Endothelial cell of hepatic sinusoid (primary cell): ENCODE measurements at regions not wholly inside any gene's neighbourhood (a gene's known extent, or its start where the extent isn't known, plus 50 kb on each side); places are given as distances from the start of the nearest gene placed in this dataset.

Experiments
- in situ Hi-C: cut with HindIII; loops from 2 replicates; pipeline ENCODE4 v1.10.0; 2017; ENCODE audit warnings: low sequenced_read_pairs

GRCh38 chr3:106773795-106774194 is 603.4 kb upstream of the CCDC54 start:
- in situ Hi-C loops = no loop called here

- in situ Hi-C loops = no loop called here
Observed at GRCh38 chr3:106783231-106783630, 594.0 kb upstream of the CCDC54 start.

DNA sequence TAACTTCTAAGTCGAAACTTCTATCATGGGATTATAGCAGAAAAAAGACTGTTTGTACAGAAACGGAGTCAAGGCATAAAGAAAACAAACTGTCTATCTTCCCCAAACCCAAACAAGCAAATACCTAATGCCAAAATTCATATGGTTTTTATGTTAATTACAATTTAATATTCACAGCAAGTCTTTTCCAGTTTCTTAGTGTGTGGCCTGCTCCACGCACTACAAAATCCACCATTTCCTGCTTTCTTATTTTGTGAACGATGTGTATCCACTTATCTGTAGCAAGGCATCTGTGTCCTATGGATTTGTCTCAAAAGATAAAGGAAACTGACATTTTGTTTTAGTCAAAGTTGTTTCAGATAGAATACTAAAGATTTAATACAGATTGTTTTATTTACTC is 588.0 kb upstream of the CCDC54 start:
- in situ Hi-C loops = no loop called here

GRCh38 chr3:106792716-106793115 is 584.5 kb upstream of the CCDC54 start:
- in situ Hi-C loops = no loop called here

GRCh38 chr3:106794442-106794841 is 582.8 kb upstream of the CCDC54 start:
- in situ Hi-C loops = no loop called here

DNA sequence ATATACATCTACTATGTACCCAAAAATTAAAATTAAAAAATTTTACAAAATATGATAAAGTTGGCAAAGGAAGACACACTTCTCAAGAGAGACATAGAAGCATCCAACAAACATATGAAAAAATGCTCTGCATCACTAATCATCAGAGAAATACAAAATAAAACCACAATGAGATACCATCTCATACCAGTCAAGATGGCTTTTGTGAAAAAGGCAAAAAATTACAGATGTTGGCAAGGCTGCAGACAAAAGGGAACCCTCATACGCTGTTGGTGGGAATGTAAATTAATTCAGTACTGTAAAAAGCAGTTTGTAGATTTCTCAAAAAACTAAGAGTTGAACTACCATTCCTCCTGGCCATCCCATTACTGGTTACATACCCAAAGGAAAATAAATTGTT is 581.7 kb upstream of the CCDC54 start:
- in situ Hi-C loops = no loop called here

DNA sequence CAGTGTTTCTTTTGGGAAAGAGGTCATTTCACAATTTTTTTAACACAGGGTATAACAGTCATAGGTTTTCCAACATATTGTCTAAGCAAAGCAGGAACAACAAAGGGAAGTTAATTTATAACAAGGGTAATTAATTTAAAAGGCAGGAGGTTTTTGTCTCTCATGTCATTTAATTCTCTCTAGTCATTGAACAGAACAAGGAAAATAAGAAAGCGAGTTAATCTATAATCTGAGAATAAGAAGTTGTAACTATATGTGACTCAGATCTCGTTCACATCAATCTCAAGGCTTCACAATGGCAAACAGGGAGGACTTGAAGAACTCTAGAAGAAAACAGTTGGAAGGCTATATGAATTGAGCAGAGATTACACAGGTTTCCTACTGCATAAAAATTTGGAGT is 579.8 kb upstream of the CCDC54 start:
- in situ Hi-C loops = no loop called here

DNA sequence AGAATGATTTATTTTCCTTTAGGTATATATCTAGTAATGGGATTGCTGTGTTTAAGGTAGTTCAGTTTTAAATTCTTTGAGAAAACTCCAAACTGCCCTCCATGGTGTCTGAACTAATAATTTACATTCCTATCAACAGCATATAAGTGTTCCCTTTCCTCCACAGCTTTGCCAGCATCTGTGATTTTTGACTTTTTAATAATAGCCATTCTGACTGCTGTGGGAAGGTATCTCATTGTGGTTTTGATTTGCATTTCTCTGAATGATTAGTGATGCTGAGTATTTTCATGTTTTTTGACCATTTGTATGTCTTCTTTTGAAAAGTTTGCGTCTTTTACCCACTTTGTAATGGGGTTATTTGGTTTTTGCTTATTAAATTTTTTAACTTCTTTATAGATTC is 571.6 kb upstream of the CCDC54 start:
- in situ Hi-C loops = no loop called here

- in situ Hi-C loops = no loop called here
Observed at GRCh38 chr3:106806964-106807363, 570.3 kb upstream of the CCDC54 start.

DNA sequence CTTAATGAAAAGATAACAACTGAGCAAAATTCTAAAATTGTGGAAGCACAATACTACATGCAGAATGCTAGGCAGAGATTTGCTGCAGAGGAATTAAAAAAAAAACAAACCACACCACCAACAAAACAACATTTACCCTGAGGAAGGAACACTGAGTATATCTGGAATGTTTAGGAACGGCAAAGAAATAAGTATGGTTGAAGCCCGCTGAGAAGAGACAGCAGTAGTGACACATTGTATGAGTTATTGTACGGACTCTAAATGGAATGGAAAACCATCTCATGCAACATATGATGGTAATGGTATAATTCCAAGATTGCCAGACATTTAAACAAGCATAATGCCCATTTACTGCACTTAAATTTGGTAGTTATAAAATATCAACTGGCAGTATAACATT is 568.2 kb upstream of the CCDC54 start:
- in situ Hi-C loops = no loop called here

DNA sequence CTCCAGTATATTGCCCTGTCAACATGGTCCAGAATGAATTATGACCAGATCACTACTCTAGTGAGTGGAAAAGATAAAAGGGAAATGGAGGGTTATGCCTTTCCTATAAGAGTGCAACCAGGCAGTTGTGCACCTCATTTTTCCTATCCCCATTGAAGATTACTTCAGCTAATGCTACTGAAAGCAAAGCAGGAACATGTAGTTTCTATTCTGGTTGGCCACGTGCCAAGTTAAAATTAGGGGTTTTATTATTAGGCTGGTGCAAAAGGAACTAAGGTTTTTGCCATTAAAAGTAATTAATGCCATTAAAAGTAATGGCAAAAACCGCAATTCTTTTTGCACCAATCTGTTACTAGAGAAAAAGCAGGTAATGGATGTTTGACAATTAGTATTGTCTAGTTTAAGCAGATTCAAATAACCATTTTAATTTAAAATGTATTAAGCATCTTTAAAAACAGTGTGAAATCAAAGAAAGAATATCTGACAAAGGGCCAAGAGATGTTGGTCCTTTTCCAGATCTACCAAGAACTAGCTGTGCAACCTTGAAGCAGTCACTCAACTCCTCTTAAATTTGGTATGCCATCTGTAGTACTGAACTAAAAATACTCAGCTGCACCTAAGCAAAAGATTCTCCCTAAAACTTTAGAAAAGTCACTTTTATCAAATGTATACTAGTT is 567.5 kb upstream of the CCDC54 start:
- in situ Hi-C loops = no loop called here

GRCh38 chr3:106810300-106810875 is 566.9 kb upstream of the CCDC54 start:
- in situ Hi-C loops = no loop called here

- in situ Hi-C loops = no loop called here
Observed at GRCh38 chr3:106811376-106811775, 565.9 kb upstream of the CCDC54 start.

DNA sequence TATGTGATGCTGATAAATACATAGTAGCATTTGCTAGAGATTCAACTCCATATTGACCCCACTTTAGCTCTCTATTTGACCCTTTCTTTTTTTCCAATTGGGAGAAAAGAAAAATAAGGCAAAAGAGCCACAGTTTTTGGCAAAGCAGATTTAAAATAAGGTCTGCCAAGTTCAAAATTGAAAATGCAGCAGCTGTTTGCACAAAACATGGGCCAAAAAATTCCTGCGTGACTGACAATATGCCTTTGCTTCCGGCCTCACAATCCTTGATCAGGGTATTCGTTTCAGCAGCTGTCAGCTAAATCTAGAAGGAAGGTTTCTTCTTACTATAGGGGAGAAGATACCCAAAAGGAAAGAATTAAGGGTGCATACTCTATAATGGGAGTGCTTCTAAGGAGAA is 563.5 kb upstream of the CCDC54 start:
- in situ Hi-C loops = no loop called here

- in situ Hi-C loops = no loop called here
Observed at GRCh38 chr3:106814231-106814630, 563.0 kb upstream of the CCDC54 start.

DNA sequence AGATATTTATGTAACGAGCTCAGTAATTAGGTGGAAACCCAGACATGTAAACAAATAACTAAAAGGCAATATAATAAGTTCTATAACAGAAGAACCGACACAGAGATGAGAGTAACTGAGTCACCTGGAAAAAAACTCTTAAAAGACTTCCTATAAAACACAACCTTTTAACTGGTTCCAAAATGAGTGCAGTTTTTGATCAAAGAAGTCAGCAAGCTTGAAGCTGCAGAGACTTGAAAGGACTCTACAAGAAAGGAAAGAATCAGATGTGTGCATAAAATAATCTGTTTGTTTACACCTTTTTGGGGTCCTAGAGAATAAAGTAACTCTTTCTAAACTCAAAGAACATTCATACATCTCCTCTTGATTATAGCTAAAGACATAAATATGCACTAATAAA is 560.4 kb upstream of the CCDC54 start:
- in situ Hi-C loops = no loop called here

- in situ Hi-C loops = no loop called here
Observed at GRCh38 chr3:106817706-106818105, 559.5 kb upstream of the CCDC54 start.

DNA sequence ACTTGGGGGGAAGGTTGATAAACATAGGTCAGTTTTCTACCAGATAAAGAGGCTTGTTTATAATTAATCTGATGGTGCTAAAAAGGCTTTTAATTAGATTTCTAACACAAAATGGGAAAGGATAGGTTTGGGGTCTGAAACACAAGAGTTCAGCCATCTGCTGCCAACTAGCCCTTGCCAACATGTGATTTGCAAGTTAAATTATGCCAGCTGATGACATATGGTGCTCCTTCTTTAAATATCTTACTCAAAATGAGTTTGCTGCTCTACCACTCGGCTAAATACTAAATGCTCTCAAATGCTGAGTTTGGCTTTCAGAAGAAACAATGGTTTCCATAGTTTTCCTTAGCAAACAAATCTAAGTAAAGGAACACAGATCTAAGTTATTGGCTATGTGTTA is 557.8 kb upstream of the CCDC54 start:
- in situ Hi-C loops = no loop called here

- in situ Hi-C loops = no loop called here
Observed at GRCh38 chr3:106820726-106821362, 556.4 kb upstream of the CCDC54 start.

GRCh38 chr3:106821801-106822200 is 555.4 kb upstream of the CCDC54 start:
- in situ Hi-C loops = no loop called here

DNA sequence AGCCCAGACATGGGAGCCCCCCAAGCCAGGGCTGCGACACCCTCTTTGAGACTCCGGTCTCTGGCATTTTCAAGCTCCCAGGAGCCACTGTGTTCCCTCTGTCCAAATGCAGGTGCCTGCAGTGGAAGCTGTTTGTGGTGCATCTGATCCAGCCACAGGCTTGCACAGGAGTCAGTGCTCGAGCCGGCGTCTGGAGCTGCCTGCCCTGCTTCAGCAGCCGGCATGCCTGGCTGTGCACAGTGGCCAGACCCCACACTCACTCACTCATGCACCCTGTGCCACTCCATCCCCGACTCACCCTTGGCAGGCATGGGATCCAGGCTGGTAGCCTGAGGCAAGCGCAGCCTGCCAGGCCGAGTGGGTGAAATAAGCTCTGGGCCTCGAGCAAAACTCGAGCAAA is 555.0 kb upstream of the CCDC54 start:
- in situ Hi-C loops = no loop called here

GRCh38 chr3:106823701-106824100 is 553.5 kb upstream of the CCDC54 start:
- in situ Hi-C loops = no loop called here

GRCh38 chr3:106824856-106825255 is 552.4 kb upstream of the CCDC54 start:
- in situ Hi-C loops = no loop called here
